HG02571 (cell line): ENCODE measurements at regions not wholly inside any gene's neighbourhood (a gene's known extent, or its start where the extent isn't known, plus 50 kb on each side); places are given as distances from the start of the nearest gene placed in this dataset.
A peak's percentile ranks its signal among the peaks of the same experiment; 100 is the strongest.

Experiments used
- ATAC-seq: cut with Tn5 transposase; IDR thresholded peaks from one replicate; pipeline ENCODE4 v1.9.1; 2021; ENCODE audit warnings: mild to moderate bottlenecking, moderate library complexity; ENCODE audit not compliant: unreplicated experiment

GRCh38 chr1:200319148-200319547 lies 90.7 kb downstream of the ZNF281 start:
- ATAC-seq = no peak

- ATAC-seq = no peak
Measured at GRCh38 chr1:200317236-200317635, 92.6 kb downstream of the ZNF281 start.

- no peak for ATAC-seq
Measured at GRCh38 chr1:200316148-200316803, 93.6 kb downstream of the ZNF281 start.

GRCh38 chr1:200314085-200314750 lies 95.6 kb downstream of the ZNF281 start:
- ATAC-seq = no peak

- ATAC-seq = no peak
Measured at GRCh38 chr1:200311256-200311655, 98.6 kb downstream of the ZNF281 start.

- no peak for ATAC-seq
Measured at GRCh38 chr1:200310824-200311223, 99.0 kb downstream of the ZNF281 start.

- no peak for ATAC-seq
Measured at GRCh38 chr1:200307755-200308066, 102.1 kb downstream of the ZNF281 start.

GRCh38 chr1:200306944-200307754 lies 102.7 kb downstream of the ZNF281 start:
- no peak for ATAC-seq

GRCh38 chr1:200305806-200306205 lies 104.0 kb downstream of the ZNF281 start:
- ATAC-seq = no peak

- ATAC-seq = no peak
Measured at GRCh38 chr1:200304171-200304570, 105.7 kb downstream of the ZNF281 start.

GRCh38 chr1:200302921-200303290 lies 106.9 kb downstream of the ZNF281 start:
- peak; percentile 13 for ATAC-seq

- ATAC-seq = peak; percentile 53
Measured at GRCh38 chr1:200302192-200302920, 107.5 kb downstream of the ZNF281 start.

GRCh38 chr1:200301152-200301551 lies 108.7 kb downstream of the ZNF281 start:
- ATAC-seq = no peak

- no peak for ATAC-seq
Measured at GRCh38 chr1:200299571-200299970, 110.3 kb downstream of the ZNF281 start.

GRCh38 chr1:200298242-200298641 lies 111.6 kb downstream of the ZNF281 start:
- ATAC-seq = no peak

- ATAC-seq = no peak
Measured at GRCh38 chr1:200296091-200296661, 113.7 kb downstream of the ZNF281 start.

GRCh38 chr1:200294241-200294640 lies 115.6 kb downstream of the ZNF281 start:
- ATAC-seq = no peak

- no peak for ATAC-seq
Measured at GRCh38 chr1:200292699-200293098, 117.1 kb downstream of the ZNF281 start.

- ATAC-seq = no peak
Measured at GRCh38 chr1:200291106-200291505, 118.7 kb downstream of the ZNF281 start.

- ATAC-seq = no peak
Measured at GRCh38 chr1:200290010-200290685, 119.7 kb downstream of the ZNF281 start.
